VCaP (cell line): ENCODE measurements at regions not wholly inside any gene's neighbourhood (a gene's known extent, or its start where the extent isn't known, plus 50 kb on each side); places are given as distances from the start of the nearest gene placed in this dataset.

Experiments
- H3K27ac ChIP-seq: fragments of 450-650 bp; 2 replicates; pipeline ENCODE4 v1.5.1; 2017
- TF ChIP-seq, protein P1 (sequence below): fragments of 450-650 bp; conservative IDR thresholded peaks from 2 replicates; pipeline ENCODE4 v1.5.1; 2017; ENCODE audit warnings: mild to moderate bottlenecking, moderate library complexity

DNA sequence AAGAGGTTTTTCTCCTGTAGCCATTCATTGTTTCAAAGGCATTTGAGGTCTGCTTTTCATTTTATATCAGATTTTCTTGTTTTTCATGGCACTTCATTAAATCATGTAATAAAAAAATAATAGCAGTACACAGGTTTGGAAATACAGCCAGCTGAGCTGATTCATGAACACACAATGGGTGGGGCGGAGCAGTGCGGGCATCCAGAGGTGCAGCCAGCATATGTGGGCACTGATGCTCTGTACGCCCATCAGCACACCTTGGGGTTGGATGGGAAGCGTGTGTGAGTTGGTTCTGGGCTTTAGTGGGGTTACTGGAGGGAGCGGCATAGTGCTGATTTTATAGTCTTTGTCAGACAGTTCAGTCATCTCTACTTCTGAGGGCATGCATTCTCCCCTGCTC lies 54.2 kb upstream of the IRX4 start:
- TF ChIP-seq, protein P1, sequence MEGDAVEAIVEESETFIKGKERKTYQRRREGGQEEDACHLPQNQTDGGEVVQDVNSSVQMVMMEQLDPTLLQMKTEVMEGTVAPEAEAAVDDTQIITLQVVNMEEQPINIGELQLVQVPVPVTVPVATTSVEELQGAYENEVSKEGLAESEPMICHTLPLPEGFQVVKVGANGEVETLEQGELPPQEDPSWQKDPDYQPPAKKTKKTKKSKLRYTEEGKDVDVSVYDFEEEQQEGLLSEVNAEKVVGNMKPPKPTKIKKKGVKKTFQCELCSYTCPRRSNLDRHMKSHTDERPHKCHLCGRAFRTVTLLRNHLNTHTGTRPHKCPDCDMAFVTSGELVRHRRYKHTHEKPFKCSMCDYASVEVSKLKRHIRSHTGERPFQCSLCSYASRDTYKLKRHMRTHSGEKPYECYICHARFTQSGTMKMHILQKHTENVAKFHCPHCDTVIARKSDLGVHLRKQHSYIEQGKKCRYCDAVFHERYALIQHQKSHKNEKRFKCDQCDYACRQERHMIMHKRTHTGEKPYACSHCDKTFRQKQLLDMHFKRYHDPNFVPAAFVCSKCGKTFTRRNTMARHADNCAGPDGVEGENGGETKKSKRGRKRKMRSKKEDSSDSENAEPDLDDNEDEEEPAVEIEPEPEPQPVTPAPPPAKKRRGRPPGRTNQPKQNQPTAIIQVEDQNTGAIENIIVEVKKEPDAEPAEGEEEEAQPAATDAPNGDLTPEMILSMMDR, result no peak

DNA sequence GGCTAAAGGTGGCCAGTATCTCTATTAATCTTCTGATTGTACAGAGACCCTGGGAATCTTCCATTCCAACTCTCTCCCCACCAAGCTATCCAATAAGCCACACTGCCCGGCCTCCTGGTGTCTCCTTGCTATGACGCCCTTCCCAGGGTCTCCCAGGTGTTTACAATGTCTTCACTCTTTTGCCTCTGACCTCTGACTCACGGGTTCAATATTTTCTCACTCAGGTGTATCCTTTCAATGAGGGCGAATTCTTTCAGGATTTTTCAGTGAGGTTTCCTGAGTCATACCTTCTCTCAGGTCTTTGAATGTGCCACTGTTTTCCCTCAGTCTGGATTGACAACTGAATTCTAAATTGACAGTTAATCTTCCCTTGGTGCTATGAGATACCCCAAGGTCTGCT lies 53.7 kb upstream of the IRX4 start:
- no peak overlapping the region for H3K27ac ChIP-seq
- TF ChIP-seq, protein P1, result no peak

More for the DNA sequence above, 54.2 kb upstream of the IRX4 start:
- no peak overlapping the region for H3K27ac ChIP-seq

DNA sequence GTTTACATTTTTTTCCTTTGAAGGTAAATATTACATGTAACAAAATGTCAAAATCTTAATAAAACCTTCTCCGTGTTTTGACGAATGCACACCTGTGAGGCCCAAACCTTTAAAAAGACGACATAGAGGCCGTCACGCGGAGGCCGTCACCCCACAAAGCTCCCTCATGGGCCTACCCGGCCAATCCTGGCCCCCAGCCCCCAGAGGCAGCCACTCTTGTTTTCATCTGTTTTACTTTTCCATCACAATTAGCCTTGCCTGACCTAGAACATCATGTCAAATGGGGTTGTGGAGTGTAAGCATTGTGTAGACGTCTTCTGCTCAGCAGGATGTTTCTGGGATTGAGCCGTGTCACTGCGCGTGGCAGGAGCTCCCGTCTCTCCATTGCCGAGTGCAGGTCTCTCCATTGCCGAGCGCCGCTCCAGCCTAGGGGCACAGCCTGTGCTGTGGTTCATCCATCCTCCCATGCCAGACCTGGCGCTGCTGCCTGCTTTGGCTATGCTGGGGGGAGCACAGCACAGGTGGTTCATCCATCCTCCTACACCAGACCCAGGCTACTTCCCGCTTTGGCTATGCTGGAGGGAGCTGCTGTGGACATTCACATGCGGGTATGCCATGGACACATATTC lies 52.2 kb upstream of the IRX4 start:
- no peak overlapping the region for H3K27ac ChIP-seq
- TF ChIP-seq, protein P1, result no peak

DNA sequence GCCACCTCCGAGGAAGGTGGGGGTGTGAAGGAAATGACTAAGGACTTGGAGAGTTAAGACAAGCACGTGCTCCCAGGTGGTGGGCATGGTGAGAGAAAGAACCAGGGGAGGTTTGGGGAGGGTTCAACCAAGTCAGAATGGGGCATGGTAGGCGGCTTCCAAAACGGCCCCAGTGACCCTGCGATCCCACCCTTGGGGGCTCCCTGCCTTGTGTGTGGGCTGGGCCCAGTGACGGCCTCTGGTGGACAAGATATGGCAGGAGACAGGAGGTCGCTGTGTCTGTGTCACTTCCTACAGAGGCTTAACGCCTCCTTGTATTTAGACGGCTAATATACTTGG lies 51.3 kb upstream of the IRX4 start:
- TF ChIP-seq, protein P1, result no peak
- H3K27ac ChIP-seq, result no peak overlapping the region

DNA sequence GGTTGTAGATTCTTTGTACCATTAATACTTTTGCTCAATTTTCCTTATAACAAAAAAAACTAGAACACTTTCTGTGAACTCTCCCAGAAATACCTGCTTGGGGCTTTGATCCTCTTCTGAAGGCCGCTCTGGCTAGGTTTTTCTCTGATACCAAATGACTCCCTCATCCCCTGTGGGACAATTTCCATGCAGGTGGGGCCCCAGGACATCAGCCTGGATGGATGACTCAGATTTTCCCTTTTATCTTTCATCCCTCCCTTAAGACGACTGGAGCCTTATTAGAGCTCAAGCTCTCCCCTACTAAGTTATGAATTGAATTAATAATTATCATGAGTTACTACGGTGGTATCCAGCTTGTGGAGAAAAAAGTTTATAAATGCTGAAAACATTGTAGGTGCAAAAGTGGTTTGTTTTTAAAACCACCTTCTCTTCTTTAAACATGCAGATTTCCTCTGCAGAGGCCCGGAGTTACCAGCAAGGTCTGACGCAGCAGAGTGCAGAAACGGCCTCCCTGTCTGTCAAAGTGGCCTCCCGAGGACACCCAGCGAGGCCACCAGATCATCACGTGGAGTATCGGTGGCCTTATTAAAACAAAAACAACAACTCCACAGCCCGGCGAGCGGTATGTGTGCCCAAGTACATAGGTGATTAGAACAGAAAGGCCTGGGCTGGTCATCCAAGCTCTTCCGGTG lies 50.8 kb upstream of the IRX4 start:
- H3K27ac ChIP-seq, result no peak overlapping the region
- TF ChIP-seq, protein P1, result no peak
